GM12872 (cell line): ENCODE measurements at regions not wholly inside any gene's neighbourhood (a gene's known extent, or its start where the extent isn't known, plus 50 kb on each side); places are given as distances from the start of the nearest gene placed in this dataset.

Experiments
- TF ChIP-seq, protein P1 (sequence below): IDR thresholded peaks from 3 replicates; pipeline ENCODE4 v1.5.1; 2011; ENCODE audit warnings: low read depth, mild to moderate bottlenecking, low read length, moderate library complexity; ENCODE audit not compliant: insufficient read depth

DNA sequence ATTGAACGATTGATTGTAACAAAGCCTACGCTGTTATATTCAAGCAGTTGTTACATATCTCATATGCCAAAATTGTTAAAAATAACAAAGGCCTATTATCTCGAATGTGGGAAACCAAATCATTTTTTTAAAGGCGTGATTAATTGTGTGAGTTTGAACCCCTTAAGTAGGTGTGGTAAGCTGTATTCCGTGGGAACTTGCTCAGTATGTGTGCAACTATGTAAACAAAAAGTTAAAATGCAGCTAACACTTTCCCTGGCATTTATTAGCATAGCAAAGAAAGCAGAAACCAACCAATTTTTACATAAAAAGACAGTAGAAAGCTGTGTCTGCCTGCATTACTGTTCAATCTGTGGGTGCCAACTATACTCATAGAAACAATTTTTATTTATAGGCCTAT lies 166.0 kb upstream of the HAND2 start:
- TF ChIP-seq, protein P1, sequence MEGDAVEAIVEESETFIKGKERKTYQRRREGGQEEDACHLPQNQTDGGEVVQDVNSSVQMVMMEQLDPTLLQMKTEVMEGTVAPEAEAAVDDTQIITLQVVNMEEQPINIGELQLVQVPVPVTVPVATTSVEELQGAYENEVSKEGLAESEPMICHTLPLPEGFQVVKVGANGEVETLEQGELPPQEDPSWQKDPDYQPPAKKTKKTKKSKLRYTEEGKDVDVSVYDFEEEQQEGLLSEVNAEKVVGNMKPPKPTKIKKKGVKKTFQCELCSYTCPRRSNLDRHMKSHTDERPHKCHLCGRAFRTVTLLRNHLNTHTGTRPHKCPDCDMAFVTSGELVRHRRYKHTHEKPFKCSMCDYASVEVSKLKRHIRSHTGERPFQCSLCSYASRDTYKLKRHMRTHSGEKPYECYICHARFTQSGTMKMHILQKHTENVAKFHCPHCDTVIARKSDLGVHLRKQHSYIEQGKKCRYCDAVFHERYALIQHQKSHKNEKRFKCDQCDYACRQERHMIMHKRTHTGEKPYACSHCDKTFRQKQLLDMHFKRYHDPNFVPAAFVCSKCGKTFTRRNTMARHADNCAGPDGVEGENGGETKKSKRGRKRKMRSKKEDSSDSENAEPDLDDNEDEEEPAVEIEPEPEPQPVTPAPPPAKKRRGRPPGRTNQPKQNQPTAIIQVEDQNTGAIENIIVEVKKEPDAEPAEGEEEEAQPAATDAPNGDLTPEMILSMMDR: no peak

DNA sequence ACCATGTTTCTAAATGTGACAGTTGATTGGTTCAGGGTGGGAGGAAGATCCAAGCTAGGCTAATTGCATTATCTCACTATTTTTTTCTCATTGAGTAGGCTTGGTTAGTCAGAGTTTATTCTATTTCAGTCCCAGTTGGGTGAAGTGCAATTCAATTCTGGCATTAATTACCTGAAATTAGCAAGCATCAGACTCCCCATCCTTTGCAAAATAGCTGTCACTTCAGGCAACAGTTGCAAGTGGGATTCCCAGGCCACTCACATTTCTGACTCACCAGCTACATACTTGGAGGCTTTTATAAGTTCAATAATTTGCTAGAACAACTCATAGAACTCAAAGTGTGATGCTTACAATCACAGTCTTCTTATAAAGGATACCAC lies 155.8 kb upstream of the HAND2 start:
- TF ChIP-seq, protein P1: no peak

DNA sequence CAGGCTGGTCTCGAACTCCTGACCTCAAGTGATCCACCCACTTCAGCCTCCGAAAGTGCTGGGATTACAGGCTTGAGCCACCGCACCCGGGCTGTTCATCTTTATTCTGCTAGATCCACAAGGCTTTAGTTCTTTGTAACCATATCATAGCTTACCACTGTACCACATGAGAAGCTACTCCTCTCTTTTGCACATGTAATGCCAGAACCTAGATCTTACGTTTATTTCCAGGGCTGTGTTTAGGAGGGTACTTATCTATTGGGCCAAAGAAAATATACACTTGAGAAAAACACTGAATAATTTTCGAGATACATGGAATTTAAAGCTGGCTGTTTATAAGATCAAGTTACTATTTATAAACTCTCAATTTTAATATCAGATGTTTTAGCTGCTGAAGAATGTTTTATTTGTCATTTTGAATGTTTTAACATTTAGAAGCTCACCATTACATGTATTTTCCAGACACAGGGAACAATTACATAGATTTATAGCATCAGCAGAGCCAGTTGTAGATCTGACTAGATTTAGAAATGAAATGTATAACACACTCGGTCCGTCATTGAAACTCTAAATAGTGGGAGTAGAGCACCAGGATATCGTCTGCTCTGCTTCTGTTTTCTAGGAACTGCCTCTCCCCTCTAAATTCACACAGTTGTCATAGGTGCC lies 155.3 kb upstream of the HAND2 start:
- TF ChIP-seq, protein P1: no peak

DNA sequence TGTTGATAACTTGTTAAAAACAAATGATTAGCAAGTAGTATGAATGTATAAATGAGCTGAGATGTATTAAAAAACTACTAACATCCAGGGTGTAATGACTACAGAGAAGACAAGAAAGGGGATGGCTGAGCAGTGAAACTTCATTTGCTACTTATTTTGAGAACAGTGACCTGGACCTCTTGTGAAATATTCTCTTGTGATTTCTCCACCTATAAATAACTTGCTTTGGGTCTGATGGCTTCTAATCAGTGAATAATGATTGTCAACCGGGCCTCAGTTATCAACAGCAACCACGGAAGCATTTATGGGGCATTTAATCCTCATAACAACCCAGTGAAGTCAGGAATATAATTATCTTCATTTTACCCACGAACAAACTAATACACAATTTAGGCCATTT lies 154.2 kb upstream of the HAND2 start:
- TF ChIP-seq, protein P1: no peak

DNA sequence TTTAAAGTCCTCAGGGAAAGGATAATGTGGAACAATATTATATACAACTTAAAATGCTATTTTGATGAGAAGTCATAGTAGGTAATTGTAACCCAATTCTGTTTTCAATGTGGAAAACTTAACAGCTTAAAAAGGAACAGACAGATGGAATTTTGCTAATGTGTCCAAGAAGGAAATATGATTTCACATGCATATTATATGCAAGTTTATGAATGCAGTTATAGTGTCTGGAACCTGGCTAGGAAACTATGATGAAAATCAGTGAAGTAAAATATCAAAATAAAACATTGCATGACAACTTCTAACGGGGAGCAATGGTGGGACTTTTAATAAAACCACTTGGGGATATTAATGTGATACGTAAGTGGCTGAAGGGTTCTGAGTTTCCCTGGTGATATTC lies 152.6 kb upstream of the HAND2 start:
- TF ChIP-seq, protein P1: no peak

DNA sequence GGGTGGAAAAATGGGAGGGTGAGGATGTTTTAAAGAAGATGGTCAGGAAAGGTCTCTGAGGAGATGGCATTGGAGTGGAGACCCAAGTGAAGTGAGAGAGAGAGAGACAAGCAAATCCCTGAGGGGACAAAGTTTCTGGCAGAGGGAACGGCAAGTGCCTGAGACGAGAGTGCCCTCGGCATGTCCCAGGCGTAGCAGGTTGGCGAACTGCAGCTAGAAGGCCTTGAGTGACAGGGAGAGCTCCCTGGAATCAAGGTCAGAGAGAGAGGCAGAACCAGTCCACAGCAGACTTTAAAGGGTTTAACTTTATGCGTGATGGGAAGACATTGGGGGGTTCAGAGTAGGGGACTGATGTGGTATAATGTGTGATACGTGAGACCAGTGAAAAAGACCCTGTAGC lies 150.2 kb upstream of the HAND2 start:
- TF ChIP-seq, protein P1: no peak

DNA sequence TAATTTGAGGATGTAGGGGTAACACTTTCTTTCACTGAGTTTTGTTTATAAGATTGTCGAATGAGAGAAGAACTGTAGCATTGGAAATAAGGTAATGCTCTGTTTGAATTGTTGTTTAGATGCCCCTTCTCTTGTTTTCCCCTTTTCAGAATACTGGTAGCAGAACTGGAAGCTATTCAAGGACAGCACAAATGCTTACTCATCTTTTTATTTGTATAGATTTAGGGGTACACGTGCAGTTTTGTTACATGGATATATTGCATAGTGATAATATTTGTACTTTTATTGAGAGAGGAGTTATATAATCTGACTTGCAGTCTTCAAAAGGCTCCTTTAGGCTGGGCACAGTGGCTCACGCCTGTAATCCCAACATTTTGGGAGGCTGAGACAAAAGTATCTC lies 145.4 kb upstream of the HAND2 start:
- TF ChIP-seq, protein P1: no peak
